ENCODE measurements at regions not wholly inside any gene's neighbourhood (a gene's known extent, or its start where the extent isn't known, plus 50 kb on each side); places are given as distances from the start of the nearest gene placed in this dataset.

DNA sequence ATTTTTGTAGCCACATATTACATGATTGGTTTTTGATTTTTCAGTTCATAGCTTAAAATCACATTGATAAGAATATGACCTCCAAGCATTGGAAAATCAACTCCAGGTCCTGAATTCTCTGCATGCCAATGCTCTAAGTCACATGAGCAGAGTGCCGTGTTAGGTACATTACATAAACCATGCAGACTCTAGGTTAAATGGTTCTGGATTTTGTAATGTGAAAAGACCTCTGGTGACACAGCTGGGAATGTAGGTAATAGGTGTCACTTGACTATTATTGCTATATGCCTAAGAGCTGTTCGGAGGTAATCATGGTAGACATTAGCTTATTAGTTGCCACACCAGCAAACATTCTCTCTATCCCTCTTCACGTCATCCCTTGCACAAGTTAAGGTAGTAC, 231.1 kb upstream of the SALL1 start:
- TF ChIP-seq, protein P1, sequence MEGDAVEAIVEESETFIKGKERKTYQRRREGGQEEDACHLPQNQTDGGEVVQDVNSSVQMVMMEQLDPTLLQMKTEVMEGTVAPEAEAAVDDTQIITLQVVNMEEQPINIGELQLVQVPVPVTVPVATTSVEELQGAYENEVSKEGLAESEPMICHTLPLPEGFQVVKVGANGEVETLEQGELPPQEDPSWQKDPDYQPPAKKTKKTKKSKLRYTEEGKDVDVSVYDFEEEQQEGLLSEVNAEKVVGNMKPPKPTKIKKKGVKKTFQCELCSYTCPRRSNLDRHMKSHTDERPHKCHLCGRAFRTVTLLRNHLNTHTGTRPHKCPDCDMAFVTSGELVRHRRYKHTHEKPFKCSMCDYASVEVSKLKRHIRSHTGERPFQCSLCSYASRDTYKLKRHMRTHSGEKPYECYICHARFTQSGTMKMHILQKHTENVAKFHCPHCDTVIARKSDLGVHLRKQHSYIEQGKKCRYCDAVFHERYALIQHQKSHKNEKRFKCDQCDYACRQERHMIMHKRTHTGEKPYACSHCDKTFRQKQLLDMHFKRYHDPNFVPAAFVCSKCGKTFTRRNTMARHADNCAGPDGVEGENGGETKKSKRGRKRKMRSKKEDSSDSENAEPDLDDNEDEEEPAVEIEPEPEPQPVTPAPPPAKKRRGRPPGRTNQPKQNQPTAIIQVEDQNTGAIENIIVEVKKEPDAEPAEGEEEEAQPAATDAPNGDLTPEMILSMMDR (conservative IDR thresholded peaks at IDR 0.05; ENCODE audit: low read length): no peak
- no peak for TF ChIP-seq EZH2phosphoT487 (IDR thresholded peaks at IDR 0.05; ENCODE audit: borderline replicate concordance, low read depth, low read length)

Measured in OCI-LY7 (cell line).